CD4-positive, alpha-beta T cell treated with Interleukin-4 for 1 hour (primary cell): ENCODE measurements at regions not wholly inside any gene's neighbourhood (a gene's known extent, or its start where the extent isn't known, plus 50 kb on each side); places are given as distances from the start of the nearest gene placed in this dataset.
"Not testable (repeated sequence)": the region's sequence is repeated elsewhere in the genome, so short reads cannot be mapped to it uniquely, and the experiment has no call there.

Source experiments
- DNase-seq, 2 donors: peaks; one replicate each; pipeline ENCODE4 v3.0.0-alpha.2; 2020 to 2022

DNA sequence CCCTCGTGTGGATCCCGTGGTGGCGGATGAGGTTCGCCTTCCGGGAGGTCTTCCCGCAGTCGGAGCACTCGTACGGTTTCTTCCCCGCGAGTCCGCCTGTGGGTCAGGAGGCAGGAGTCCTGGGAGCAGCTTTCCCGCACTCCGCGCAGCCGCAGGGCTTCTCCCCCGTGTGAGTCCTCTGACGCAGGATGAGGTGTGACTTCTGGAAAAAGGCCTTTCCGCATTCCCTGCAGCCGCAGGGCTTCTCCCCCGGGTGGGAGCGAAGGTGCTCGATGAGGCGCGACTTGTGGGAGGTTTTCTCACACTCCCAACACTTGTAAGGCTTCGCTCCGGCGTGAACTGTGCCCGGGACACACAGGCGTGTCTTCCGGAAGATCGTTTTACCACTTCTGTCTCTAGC is 68.8 kb upstream of the WIPI2 start:
- not testable (repeated sequence) for DNase-seq

DNA sequence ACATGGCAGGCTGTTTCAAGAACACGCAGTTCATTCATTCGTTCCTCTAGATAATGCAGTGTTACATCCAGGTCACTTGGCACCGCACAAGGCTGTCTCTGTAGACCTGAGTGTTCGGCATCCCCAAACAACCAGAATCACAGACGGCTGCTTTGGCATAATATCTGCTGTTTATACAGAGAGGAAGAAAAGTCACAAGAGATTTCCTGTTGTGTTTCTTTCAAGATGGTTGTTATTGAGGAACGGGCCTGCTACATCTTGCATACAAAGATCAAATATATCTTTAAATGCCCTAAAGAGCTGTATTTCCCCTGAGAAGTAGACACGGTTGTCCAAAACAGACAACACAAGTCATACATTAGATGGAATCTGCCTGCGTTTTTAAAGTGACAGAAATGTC is 58.8 kb upstream of the WIPI2 start:
- DNase-seq, result peak in 1 of 2 donors; percentile 46

DNA sequence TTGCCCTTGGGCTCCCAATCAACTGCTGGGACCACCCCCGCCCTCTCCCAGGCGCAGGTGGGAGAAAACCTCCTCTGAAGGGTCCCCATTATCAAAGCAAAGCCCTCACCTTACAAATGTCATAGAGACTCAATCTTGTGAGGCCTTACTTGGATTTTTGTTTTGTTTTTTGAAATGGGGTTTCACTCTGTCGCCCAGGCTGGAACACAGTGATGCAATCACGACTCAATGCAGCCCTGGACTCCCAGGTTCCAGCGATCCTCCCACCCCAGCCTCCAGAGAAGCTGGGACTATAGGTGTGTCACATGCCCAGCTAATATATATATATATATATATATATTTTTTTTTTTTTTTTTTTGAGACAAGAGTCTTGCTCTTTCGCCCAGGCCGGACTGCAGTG is 57.5 kb upstream of the WIPI2 start:
- DNase-seq, result no peak

DNA sequence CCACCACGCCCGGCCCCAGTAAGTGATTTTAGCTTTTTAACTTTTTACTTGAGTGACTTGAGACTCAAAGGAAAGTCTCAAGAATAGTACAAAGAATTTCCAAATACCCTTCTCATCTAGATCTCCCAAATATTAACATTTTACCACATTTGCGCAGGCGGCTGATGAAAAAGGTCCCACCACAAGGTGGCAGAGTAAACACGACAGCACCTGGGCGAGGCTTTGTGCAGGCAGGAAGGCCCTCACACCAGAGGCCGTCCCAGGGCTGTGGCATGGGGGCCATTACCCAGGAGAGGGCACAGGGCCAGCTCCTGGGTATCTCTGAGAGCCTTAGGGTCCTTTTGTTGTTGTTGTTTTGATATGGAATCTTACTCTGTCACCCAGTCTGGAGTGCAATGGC is 50.0 kb upstream of the WIPI2 start:
- DNase-seq, result peak; percentile 27 to 34
